ENCODE measurements at regions not wholly inside any gene's neighbourhood (a gene's known extent, or its start where the extent isn't known, plus 50 kb on each side); places are given as distances from the start of the nearest gene placed in this dataset.

DNA sequence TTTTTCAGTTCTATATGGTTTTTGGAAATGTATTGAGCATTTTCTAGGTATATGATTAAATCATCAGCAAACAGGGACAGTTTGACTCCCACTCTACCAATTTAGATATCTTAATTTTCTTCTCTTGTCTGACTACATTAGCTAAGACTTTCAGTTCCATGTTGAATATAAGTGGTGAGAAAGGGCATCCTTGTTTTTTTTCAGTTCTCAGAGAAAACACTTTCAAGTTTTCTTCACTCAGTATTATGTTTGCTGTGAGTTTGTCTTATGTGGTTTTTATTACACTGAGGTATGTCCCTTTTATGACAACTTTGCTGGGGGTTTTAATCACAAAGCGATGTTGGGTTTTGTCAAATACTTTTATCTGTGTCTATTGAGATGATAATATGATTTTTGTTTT lies 352.6 kb downstream of the KDM5D start:
- H3K4me3 ChIP-seq (ENCODE audit: low read depth, low read length): no peak overlapping the region
- no peak for TF ChIP-seq CTCF (IDR thresholded peaks at IDR 0.05; ENCODE audit: insufficient read depth, low read depth, low read length)
- no peak for DNase-seq (ENCODE audit: low read depth)

- TF ChIP-seq CTCF (IDR thresholded peaks at IDR 0.05; ENCODE audit: insufficient read depth, low read depth, low read length): no peak
- DNase-seq (ENCODE audit: low read depth): no peak
- no peak overlapping the region for H3K4me3 ChIP-seq (ENCODE audit: low read depth, low read length)
These were observed 379.2 kb downstream of the KDM5D start for GRCh38 chrY:19365321-19365720.

- no peak for TF ChIP-seq CTCF (IDR thresholded peaks at IDR 0.05; ENCODE audit: insufficient read depth, low read depth, low read length)
- no peak for DNase-seq (ENCODE audit: low read depth)
- H3K4me3 ChIP-seq (ENCODE audit: low read depth, low read length): no peak overlapping the region
These were observed 387.3 kb downstream of the KDM5D start for GRCh38 chrY:19357249-19357648.

DNA sequence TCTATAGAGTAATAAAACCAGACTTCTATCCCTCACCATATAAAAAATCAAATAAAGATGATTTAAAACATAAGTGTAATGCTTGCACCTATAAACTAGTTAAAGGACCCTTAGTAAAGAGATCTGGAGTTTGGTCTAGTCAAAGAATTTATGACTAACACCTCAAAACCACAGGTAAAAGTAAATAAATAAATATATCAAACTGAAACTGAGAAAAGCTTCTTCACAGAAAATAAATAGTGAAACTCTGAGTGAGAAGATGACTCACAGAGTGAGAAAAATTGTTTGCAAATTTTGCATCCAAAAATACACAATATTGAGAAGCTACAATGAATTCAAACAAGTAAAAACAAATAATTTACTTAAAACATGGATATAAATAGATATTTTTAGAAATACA lies 387.8 kb downstream of the KDM5D start:
- no peak overlapping the region for H3K4me3 ChIP-seq (ENCODE audit: low read depth, low read length)
- TF ChIP-seq CTCF (IDR thresholded peaks at IDR 0.05; ENCODE audit: insufficient read depth, low read depth, low read length): no peak
- no peak for DNase-seq (ENCODE audit: low read depth)

DNA sequence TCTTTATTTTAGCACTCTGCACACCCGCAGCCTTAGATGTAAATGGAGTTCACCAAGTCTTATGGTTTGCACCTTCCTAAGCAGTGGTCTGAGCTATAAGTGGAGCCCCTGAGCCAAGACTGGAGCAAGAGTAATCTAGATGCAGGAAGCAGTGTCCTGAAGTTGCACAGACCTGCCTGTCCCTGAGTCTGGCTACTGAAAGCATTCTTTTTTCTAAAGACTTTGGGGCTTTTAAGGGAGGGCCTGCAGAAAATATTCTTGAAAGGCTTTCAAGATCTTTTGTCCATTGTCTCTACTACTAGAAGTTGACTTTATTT lies 389.7 kb downstream of the KDM5D start:
- no peak for TF ChIP-seq CTCF (IDR thresholded peaks at IDR 0.05; ENCODE audit: insufficient read depth, low read depth, low read length)
- DNase-seq (ENCODE audit: low read depth): no peak
- no peak overlapping the region for H3K4me3 ChIP-seq (ENCODE audit: low read depth, low read length)

DNA sequence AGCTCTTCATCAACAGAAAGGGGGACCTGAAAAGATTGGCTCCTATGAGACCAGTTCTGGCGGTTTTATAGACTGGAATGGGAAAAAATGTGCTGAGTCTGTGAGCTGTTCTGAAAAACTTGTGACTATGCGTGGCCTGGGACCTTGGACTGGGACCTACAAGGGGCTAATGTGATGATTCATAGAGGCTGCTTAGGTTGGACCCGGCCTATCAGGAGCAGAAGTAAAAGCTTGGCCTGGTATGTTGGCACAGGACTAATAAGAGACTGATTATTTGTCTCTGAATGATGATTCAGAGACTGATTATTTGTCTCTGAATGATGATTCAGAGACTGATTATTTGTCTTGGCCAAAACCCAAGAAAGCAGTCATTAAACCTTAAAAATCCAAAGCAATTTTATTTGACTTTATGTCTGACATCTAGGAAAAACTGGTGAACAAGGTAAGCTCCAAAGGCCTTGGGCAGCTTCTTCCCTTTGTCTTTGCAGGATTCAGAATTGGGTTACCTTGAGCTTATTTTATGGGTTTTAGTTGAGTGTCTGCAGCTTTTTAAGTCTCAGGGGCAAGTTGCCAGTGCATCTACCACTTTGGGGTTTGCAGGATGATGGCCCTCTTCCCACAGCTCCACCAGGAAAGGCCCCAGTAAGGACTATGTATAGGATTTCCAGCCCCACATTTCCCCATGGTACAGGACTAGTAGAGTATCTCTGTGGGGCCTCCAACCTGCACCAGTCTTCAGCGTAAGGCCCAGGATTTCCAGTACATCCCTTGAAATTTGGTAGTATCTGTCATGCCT lies 390.3 kb downstream of the KDM5D start:
- TF ChIP-seq CTCF (IDR thresholded peaks at IDR 0.05; ENCODE audit: insufficient read depth, low read depth, low read length): no peak
- H3K4me3 ChIP-seq (ENCODE audit: low read depth, low read length): no peak overlapping the region
- DNase-seq (ENCODE audit: low read depth): peak; percentile 0

- H3K4me3 ChIP-seq (ENCODE audit: low read depth, low read length): no peak overlapping the region
- DNase-seq (ENCODE audit: low read depth): no peak
- TF ChIP-seq CTCF (IDR thresholded peaks at IDR 0.05; ENCODE audit: insufficient read depth, low read depth, low read length): no peak
These were observed 392.9 kb downstream of the KDM5D start for GRCh38 chrY:19351616-19352015.

All from fibroblast of villous mesenchyme (primary cell).